ENCODE measurements at regions not wholly inside any gene's neighbourhood (a gene's known extent, or its start where the extent isn't known, plus 50 kb on each side); places are given as distances from the start of the nearest gene placed in this dataset.

DNA sequence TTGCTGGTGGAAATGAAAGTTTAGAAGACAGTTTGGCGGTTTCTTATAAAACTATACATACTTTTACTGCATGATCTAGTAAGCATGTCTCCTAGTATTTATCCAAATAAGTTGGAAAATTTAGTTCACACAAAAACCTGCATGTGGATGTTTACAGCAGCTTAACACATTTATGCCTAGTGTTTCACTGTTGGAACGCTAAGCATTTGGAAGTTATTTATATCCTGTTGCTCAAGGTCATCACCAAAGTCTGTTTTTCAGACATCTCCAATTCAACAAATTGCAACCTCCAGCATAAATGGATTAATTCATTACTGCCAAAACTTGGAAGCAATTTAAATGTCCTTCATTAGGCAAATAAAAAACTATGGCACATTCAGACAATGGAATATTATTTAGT lies 461.8 kb downstream of the SUCLA2 start:
- Histone ChIP-seq H3K9me3 (replicated peaks; ENCODE audit: control insufficient read depth, insufficient read depth, low read length) (peaks cover 2% of the 10 kb centered on the region), H3K9ac (replicated peaks; ENCODE audit: extremely low read depth, insufficient read depth, low read length) (no peak overlapping the region), H3K79me2 (ENCODE audit: control insufficient read depth, insufficient read depth, low read length) (no peaks in the 10 kb centered on the region), H3K27me3 (ENCODE audit: control insufficient read depth in 2 of 2, insufficient read depth in 2 of 2, low read length in 2 of 2) (no peaks in the 10 kb centered on the region), H4K20me1 (replicated peaks; ENCODE audit: control insufficient read depth, extremely low read depth, insufficient read depth, low read length) (no peaks in the 10 kb centered on the region), H3K4me1 (ENCODE audit: control insufficient read depth, extremely low read depth, insufficient read depth, low read length) (no peaks in the 10 kb centered on the region), H3K36me3 (ENCODE audit: control insufficient read depth in 2 of 2, extremely low read depth in 1 of 2, insufficient read depth in 2 of 2, low read length in 2 of 2) (no peaks in the 10 kb centered on the region), H2AFZ (ENCODE audit: low read depth, low read length) (no peak overlapping the region), H3K9me1 (replicated peaks; ENCODE audit: control insufficient read depth, extremely low read depth, insufficient read depth, low read length) (no peaks in the 10 kb centered on the region), H3K27ac (ENCODE audit: insufficient read depth, low read depth, low read length) (no peak overlapping the region), H3K4me2 (ENCODE audit: insufficient read depth, low read length) (no peak overlapping the region), H3K4me3 (replicated peaks in 1 of 3; ENCODE audit: insufficient read depth in 1 of 3, low read depth in 1 of 3, low read length in 3 of 3) (no peak overlapping the region)
- BruUV-seq (replicated peaks), result no TSS peak
- TF ChIP-seq POLR2A (IDR thresholded peaks at IDR 0.05; ENCODE audit: low read depth, low read length) (no peak), FOS (IDR thresholded peaks at IDR 0.05; ENCODE audit: borderline replicate concordance, insufficient read depth, low read length) (no peak), GATA2 (IDR thresholded peaks at IDR 0.05; ENCODE audit: insufficient read depth, insufficient read length, low read depth, low read length) (no peak), JUN (IDR thresholded peaks at IDR 0.05; ENCODE audit: borderline replicate concordance, insufficient read depth, insufficient read length, low read depth) (no peak), EZH2 (IDR thresholded peaks at IDR 0.05; ENCODE audit: borderline replicate concordance, low read depth, low read length, severe bottlenecking) (no peak)
- DNase-seq (ENCODE audit: low read depth, low spot score) (no peak), FAIRE-seq (no peak)
- dilution Hi-C loops (cut with MboI; ENCODE audit: extremely low pct_ligation_motif_present, low sequenced_read_pairs) (no loop called here), intact Hi-C loops (cut with micrococcal nuclease) (no loop called here)
- CTCF ChIA-PET, result no interaction called here
- POLR2A ChIA-PET, result no interaction called here

DNA sequence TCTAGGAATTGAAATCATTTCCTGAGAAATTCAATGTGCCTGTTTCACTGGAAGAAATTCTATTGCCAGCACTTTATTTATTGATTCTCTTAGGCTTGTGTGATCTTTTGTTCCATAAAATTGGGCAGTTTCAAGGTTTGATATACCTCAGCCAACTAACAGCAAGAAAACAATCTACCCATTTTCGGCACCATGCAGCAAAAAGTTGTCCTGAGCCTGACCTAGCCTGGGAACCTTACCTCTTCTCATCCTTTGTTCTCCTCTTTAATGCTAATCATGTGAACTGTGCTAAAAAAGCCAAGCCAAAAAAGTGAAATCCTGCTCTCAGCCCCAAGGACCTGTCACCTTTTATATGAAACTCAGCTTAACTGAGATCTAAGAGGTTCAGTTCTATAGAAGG lies 477.3 kb downstream of the SUCLA2 start:
- intact Hi-C loops (cut with micrococcal nuclease) (no loop called here), dilution Hi-C loops (cut with MboI; ENCODE audit: extremely low pct_ligation_motif_present, low sequenced_read_pairs) (no loop called here)
- H3K9ac ChIP-seq (replicated peaks; ENCODE audit: extremely low read depth, insufficient read depth, low read length), result no peak overlapping the region
- no peaks in the 10 kb centered on the region for H3K27me3 ChIP-seq (ENCODE audit: control insufficient read depth in 2 of 2, insufficient read depth in 2 of 2, low read length in 2 of 2)
- no peak for DNase-seq (ENCODE audit: low read depth, low spot score)
- ChIA-PET CTCF (no interaction called here), POLR2A (no interaction called here)
- H3K9me3 ChIP-seq (replicated peaks; ENCODE audit: control insufficient read depth, insufficient read depth, low read length), result no peaks in the 10 kb centered on the region
- TF ChIP-seq, protein P1, sequence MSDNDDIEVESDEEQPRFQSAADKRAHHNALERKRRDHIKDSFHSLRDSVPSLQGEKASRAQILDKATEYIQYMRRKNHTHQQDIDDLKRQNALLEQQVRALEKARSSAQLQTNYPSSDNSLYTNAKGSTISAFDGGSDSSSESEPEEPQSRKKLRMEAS (IDR thresholded peaks at IDR 0.05; ENCODE audit: insufficient read depth, insufficient read length), result no peak
- no peak for TF ChIP-seq MYC (IDR thresholded peaks at IDR 0.05; ENCODE audit: low read depth, low read length)
- TF ChIP-seq GATA2 (IDR thresholded peaks at IDR 0.05; ENCODE audit: insufficient read depth, insufficient read length, low read depth, low read length), result no peak
- TF ChIP-seq POLR2AphosphoS5 (IDR thresholded peaks at IDR 0.05; ENCODE audit: insufficient read depth, low read depth, low read length), result no peak
- no TSS peak for BruUV-seq (replicated peaks)
- H3K27ac ChIP-seq (ENCODE audit: insufficient read depth, low read depth, low read length), result no peak overlapping the region
- no peak overlapping the region for H2AFZ ChIP-seq (ENCODE audit: low read depth, low read length)
- no peaks in the 10 kb centered on the region for H3K9me1 ChIP-seq (replicated peaks; ENCODE audit: control insufficient read depth, extremely low read depth, insufficient read depth, low read length)
- no peak overlapping the region for H3K4me2 ChIP-seq (ENCODE audit: insufficient read depth, low read length)
- no peaks in the 10 kb centered on the region for H3K79me2 ChIP-seq (ENCODE audit: control insufficient read depth, insufficient read depth, low read length)
- FAIRE-seq, result no peak
- H3K36me3 ChIP-seq (ENCODE audit: control insufficient read depth in 2 of 2, extremely low read depth in 1 of 2, insufficient read depth in 2 of 2, low read length in 2 of 2), result no peaks in the 10 kb centered on the region
- H4K20me1 ChIP-seq (replicated peaks; ENCODE audit: control insufficient read depth, extremely low read depth, insufficient read depth, low read length), result no peaks in the 10 kb centered on the region
- H3K4me3 ChIP-seq (replicated peaks in 1 of 3; ENCODE audit: insufficient read depth in 1 of 3, low read depth in 1 of 3, low read length in 3 of 3), result no peak overlapping the region
- no peaks in the 10 kb centered on the region for H3K4me1 ChIP-seq (ENCODE audit: control insufficient read depth, extremely low read depth, insufficient read depth, low read length)
